DMS 273 (cell line): ENCODE measurements at regions not wholly inside any gene's neighbourhood (a gene's known extent, or its start where the extent isn't known, plus 50 kb on each side); places are given as distances from the start of the nearest gene placed in this dataset.
A peak's percentile ranks its signal among the peaks of the same experiment; 100 is the strongest.

Experiments
- DNase-seq: peaks from one replicate; lab custom pipeline; 2025; ENCODE audit not compliant: unreplicated experiment; lab: John Stamatoyannopoulos, UW

GRCh38 chr2:177031438-177032180 is 181.0 kb upstream of the HNRNPA3 start:
- peak; percentile 61 for DNase-seq

GRCh38 chr2:177036747-177037146 is 175.8 kb upstream of the HNRNPA3 start:
- no peak for DNase-seq

- DNase-seq = no peak
These were observed 175.0 kb upstream of the HNRNPA3 start for GRCh38 chr2:177037569-177037968.

GRCh38 chr2:177038787-177039484 is 173.7 kb upstream of the HNRNPA3 start:
- DNase-seq = no peak

- DNase-seq = no peak
These were observed 170.3 kb upstream of the HNRNPA3 start for GRCh38 chr2:177042311-177042710.

GRCh38 chr2:177044671-177045070 is 167.9 kb upstream of the HNRNPA3 start:
- no peak for DNase-seq

GRCh38 chr2:177048981-177049380 is 163.6 kb upstream of the HNRNPA3 start:
- DNase-seq = no peak

- DNase-seq = no peak
These were observed 161.3 kb upstream of the HNRNPA3 start for GRCh38 chr2:177051278-177051677.

GRCh38 chr2:177052471-177052870 is 160.1 kb upstream of the HNRNPA3 start:
- DNase-seq = no peak

- no peak for DNase-seq
These were observed 159.6 kb upstream of the HNRNPA3 start for GRCh38 chr2:177053038-177053437.

GRCh38 chr2:177053716-177054115 is 158.9 kb upstream of the HNRNPA3 start:
- no peak for DNase-seq

GRCh38 chr2:177056481-177056929 is 156.1 kb upstream of the HNRNPA3 start:
- peak; percentile 38 for DNase-seq

GRCh38 chr2:177058747-177059146 is 153.8 kb upstream of the HNRNPA3 start:
- DNase-seq = no peak

GRCh38 chr2:177059293-177059692 is 153.3 kb upstream of the HNRNPA3 start:
- DNase-seq = no peak

GRCh38 chr2:177063331-177063730 is 149.3 kb upstream of the HNRNPA3 start:
- DNase-seq = peak; percentile 36

GRCh38 chr2:177064422-177064821 is 148.2 kb upstream of the HNRNPA3 start:
- peak; percentile 15 for DNase-seq

GRCh38 chr2:177068967-177069366 is 143.6 kb upstream of the HNRNPA3 start:
- no peak for DNase-seq

- peak; percentile 4 for DNase-seq
These were observed 140.5 kb upstream of the HNRNPA3 start for GRCh38 chr2:177072090-177072489.

GRCh38 chr2:177073611-177074010 is 139.0 kb upstream of the HNRNPA3 start:
- no peak for DNase-seq

- no peak for DNase-seq
These were observed 138.4 kb upstream of the HNRNPA3 start for GRCh38 chr2:177074099-177074710.

GRCh38 chr2:177075254-177075653 is 137.3 kb upstream of the HNRNPA3 start:
- DNase-seq = no peak

GRCh38 chr2:177076636-177077179 is 135.9 kb upstream of the HNRNPA3 start:
- DNase-seq = no peak
